NOMO-1 treated with dmso at 0.1 percent for 144 hours (cell line): ENCODE measurements at regions not wholly inside any gene's neighbourhood (a gene's known extent, or its start where the extent isn't known, plus 50 kb on each side); places are given as distances from the start of the nearest gene placed in this dataset.
"Not testable (repeated sequence)": the region's sequence is repeated elsewhere in the genome, so short reads cannot be mapped to it uniquely, and the experiment has no call there.

Source experiments
- DNase-seq: peaks from one replicate; lab custom pipeline; 2025; ENCODE audit not compliant: unreplicated experiment; lab: John Stamatoyannopoulos, UW

DNA sequence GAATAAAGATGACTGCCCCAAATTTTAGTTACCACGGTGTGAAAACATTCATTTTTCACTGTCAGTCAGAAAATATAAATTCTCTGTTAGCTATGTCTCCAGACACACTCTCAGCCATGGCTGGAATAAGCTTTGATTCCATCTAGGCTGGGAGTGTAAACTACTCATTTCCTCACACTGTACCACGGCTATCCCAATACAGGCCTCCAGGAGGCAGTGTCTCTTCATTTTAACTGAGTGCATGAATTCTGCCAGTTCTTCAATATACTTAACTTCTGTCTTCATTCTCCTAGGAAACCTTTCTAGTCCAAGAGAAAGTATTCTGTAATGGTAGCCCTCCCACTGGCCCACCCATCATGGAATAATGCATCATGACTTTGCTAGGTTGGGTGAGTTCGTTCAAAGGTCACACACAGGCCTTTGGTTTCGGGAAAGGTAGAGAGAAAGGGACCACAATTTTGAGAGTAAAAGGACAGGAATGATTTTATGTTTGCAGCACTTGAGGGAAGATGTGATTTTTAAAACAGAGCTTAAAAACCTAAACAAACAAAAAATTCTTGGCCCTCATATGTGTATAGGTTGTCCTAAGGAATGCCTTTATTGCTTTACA is 381.1 kb downstream of the SEC23A start:
- no peak for DNase-seq

DNA sequence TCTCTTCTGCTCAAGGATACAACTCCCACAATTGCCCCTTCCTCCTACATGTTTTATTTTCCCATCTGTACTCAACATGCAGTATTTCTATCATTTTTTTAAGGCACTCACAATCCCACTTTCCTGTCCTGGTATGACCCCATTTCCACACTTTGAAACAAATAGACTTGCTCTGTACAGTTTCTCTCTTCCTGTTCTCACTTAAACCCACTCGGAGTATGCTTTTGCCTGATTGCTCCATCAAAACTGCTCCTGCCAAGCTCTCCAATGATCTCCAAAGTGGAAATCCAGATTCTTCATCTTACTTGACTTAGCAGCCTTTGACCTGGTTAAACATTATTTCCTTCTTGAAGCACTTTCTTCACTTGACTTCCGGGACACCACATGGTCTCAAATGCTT is 384.5 kb downstream of the SEC23A start:
- DNase-seq: no peak

DNA sequence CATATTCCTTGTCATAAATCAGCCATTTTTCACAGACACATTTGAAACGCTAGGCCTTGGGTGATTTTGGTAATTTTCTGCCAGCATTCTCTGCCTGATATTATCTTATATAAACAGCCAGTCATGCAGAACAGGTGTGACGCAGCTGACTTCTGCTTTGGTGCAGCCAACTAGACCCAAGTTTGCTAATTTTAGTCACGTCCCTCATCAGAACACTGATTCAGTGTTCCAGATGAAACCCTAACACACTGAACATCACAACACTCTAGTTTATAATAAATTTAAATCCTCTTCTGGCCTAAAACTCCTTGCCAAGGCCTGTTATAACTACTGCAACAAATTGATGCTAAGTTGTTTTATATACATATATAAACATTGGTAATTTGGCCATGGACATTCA is 386.1 kb downstream of the SEC23A start:
- no peak for DNase-seq

DNA sequence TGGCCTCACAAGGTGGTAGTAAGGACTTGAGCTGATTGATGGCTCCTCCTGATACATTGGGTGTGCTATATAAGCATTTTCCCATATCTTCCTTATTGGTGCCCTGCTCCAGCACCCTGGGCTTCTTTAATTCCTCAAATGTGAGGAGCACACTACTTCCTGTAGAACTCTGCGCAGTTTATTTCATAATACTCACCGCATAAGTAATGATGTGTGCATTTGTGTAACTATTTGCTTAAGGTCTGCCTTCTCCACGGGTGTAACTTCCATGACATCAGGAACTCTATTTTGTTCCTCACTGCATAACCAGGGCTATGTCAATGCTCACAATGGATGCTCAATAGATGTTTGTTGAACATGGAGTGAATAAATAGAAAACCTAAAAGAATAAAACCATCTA is 392.2 kb downstream of the SEC23A start:
- DNase-seq: no peak

DNA sequence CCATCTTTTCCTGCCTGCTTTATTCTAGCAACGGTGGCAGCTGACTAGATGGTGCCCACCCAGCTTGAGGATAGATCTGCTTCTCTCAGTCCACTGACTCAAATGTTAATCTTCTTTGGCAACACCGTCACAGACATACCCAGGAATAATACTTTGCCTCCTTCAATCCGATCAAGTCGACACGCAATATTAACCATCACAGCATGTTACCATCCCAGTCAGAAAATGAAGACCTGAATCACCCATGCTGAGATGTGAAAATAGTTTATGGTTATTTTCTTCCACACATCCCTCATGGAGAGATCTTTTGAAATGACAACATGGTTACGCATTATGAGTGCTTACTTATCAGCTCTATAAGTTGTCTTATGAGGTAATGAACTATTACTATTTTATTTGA is 392.8 kb downstream of the SEC23A start:
- no peak for DNase-seq

DNA sequence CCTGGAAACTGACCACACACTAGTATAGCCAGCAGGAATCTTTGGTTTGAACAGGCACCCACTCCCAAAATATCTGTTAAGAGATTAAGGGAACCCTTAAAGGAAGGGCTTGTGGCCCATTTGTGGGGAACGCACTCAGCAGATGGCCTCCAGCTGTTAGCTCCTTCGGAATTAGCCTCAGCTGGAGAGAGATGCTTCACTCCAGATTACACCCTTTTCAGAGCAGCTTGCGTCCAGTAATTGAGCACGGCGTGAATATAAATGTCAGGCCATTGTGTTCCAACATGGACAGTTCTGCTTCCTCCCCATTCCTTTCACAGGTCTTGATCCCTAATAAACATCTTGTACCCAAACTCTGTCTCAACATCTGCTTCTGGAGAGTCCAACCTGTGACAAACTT is 397.8 kb downstream of the SEC23A start:
- no peak for DNase-seq

DNA sequence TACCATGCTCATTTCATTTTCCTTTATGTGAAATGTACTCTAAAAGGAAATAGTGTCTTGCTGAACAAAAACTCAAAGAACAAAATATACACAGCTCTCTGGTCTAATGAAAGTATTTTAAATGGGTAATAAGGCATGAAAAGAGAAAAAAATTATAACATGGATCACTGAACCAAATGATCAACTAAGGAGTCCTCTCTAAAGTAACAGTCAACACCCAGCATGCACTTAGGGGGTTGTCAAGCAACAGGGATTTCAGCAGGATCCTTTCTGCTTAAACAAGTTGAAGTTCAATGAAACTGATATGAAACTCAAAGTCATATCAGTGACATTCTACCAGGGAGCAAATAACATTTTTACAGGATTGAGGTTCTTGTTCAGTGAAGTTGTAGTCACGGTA is 398.8 kb downstream of the SEC23A start:
- no peak for DNase-seq

DNA sequence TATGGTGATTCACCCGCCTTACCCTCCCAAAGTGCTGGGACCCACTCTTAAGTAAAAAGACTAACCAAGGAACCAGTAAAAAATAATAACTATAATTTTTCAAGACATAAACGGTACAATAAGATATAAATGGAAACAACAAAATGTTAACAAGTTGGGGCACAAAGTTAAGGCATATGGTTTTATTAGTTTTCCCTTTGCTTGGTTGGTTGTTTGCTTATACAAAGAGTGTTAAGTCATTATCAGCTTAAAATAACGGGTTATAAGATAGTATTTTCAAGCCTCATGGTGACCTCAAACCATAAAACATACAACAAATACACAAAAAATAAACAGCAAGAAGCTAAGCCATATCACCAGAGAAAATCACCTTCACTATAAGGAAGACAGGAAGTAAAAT is 406.1 kb downstream of the SEC23A start:
- no peak for DNase-seq

DNA sequence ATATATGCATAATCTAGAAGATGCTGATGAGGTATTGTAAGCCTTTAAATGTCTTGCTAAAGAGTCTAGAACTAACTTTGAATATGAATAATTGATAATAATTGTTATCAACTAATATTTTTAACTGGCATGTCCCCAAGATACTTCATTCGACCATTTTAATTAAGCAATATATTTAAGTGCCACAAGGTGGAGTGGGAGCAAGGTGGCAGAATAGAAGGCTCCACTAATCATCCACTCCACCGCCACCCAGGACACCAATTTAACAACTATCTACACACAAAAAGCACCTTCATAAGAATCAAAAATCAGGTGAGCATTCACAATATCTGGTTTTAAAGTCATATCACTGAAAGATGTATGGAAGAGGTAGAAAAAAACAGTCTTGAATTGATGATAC is 409.6 kb downstream of the SEC23A start:
- no peak for DNase-seq

DNA sequence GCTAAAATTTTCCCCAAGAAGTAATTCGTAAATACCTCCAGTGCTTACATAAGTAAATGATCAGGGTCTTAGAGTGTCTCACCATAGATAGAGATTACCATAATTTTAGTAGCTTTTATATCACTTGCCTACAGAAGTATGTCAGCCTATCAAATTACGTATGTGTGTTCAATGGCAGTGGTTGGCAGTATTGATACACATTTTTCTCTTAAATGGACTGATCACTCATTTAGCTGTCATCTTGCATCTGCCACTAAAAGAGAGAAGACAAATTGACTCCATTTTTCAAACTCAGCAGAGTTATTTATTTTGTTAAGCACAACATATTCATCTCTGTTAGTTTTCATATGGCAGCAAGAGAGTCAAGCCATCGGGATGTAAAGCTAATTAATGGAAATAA is 413.1 kb upstream of the CLEC14A start:
- no peak for DNase-seq

DNA sequence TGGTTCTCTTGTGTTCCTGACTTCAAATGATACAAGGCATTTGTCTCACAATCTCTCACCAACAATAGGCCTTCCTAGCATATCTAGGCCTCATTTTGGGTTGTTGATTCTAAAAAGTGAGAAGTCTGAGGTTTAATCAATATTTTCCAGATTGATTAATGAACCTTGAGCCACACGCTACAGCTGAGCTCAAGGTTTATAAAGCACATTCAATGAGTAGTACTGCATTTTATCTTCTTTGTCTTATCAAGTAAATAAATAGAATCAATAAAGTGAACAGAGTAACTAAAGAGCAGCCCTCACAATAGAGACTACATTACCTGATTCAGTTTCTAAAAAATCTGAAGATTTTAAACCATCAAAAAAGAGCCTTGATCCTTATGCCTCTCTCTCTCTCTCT is 407.5 kb upstream of the CLEC14A start:
- DNase-seq: no peak

DNA sequence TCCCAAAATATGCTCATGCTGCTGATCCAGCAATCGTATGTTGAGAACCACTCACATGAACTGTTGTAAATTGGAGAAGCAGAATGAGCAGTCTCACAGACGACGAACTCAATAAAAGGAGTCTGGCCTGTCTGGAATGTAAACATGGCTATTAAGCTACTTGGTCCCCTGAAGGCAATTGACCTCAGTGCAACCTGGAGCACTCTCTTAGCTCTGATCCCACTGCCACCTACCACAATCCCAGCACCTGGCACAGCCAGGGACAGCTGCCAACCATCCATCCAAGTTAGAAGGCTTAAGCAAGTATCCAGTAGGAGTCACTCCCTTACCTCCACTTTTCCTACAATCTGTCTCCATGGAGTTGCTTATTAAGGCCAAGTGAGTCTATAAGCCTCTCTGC is 406.9 kb upstream of the CLEC14A start:
- no peak for DNase-seq

DNA sequence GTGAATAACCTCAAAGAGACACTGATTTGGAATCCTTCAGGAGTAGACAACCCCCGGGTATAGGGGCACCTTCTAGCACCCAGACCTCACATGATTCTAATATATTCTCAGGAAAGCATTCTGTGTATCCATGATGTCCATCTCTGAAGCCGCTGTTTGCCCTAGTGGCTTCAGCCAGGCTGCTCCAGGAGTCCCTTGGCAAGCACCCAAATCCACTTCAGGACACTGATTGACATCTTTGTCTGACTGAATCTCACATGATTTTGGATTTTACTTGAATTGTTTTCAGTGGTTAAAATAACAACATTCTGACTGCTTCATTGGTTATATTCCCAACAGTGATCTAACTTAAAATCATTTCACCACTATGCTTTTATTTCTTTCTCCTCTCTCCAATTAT is 390.5 kb upstream of the CLEC14A start:
- no peak for DNase-seq

DNA sequence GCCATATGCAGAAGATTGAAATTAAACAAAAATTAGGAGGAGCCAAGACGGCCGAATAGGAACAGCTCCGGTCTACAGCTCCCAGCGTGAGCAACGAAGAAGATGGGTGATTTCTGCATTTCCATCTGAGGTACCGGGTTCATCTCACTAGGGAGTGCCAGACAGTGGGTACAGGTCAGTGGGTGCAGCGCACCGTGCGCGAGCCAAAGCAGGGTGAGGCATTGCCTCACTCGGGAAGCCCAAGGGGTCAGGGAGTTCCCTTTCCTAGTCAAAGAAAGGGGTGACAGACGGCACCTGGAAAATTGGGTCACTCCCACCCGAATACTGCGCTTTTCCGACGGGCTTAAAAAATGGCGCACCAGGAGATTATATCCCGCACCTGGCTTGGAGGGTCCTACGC is 379.0 kb upstream of the CLEC14A start:
- not testable (repeated sequence) for DNase-seq

DNA sequence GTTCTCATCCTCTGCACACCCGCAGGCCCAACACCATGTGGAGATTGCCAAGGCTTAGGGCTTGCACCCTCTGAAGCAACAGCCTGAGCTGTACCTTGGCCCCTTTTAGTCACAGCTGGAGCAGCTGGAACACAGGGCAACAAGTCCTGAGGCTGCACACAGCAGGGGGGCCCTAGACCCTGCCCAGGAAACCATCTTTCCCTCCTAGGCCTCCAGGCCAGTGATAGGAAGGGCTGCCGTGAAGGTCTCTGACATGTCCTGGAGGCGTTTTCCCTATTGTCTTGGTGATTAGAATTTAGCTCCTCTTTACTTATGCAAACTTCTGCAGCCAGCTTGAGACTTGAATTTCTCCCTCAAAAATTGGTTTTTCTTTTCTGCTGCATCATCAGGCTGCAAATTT is 373.5 kb upstream of the CLEC14A start:
- no peak for DNase-seq

DNA sequence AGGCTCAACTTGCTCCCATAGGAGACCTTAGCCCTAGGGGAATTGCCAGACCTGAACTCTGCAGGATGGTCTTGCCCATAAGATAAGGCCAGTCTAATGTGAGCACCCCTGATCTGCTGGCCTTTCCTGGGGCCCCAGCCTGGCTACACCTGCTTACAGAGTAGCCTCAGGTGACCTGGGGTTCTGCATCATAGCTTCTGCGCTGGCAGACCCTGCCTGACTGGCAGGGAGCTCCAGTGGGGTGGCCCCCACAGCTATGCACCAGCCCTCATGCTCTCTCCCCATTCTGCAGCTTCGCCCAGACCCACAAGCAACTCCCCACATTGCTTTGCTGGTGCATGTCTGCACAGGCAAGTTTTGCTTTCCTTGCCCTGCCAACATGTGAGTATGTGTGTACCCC is 371.3 kb upstream of the CLEC14A start:
- DNase-seq: no peak

DNA sequence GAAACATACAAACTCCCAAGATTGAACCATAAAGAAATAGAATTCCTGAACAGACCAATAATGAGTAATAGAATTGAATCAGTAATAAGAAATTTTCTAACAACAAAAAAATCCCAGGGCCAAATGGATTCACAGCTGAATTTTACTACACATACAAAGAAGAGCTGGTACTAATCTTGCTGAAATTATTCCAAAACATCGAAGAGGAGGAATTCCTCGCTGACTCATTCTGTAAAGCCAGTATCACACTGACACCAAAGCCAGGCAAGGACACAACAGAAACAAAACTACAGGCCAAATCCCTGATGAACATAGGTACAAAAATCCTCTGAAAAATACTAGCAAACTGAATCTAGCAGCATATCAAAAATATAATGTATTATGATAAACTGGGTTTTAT is 367.8 kb upstream of the CLEC14A start:
- DNase-seq: no peak

DNA sequence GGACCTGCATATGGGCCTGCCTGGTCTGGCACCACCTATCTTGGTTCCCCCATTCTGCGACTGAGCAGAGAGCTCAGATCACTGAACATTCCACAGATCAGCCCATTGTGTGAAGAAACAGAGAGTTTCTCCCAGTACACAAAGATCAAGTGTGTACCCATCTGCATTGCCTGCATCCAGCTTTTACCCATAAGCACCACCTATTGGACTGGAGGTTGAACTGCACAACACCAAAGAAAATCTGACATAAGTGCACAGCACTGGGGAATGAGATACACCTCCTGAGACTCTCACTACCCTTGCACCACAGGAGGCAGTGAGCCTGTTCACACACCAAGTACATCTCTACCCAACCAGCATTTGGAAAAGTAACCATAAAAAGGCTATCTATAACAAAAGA is 362.6 kb upstream of the CLEC14A start:
- no peak for DNase-seq

DNA sequence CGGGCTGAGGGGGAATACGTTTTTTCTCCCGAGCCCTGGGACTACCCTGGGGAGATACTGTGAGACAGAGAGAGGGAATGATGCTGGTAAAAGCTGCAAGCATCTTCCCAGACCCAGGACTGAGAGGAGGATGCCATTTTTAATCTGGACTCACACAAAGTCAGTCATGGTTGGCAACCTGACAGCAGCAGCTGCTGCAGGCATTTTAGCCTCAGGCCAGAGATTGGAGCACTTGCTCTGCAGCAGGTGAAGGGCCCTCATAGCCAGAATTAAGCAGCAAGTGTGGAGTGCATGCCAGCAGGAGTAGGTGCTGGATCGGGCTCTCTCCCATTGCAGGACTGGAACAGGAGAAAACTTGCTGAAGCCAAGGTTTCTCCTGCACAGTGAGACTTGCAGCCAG is 361.1 kb upstream of the CLEC14A start:
- DNase-seq: no peak

DNA sequence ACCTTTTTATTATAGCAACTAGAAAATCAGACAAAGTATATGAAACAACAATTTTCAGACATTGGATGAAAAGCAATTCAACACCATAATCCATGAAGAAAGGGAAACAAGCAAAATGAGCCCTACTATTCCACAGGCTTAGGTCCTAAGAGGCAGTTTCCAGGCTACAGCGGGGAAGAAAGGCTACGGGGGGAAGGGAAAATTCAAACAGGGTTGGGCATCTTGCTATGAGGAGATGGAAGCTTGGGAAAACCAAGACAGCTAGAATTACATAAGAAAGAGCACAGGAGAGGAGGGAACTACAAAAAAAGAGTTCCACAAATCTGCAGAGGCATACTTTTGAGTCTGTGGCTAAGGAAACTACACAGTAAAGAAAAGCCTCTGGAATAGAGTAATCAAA is 356.0 kb upstream of the CLEC14A start:
- no peak for DNase-seq

DNA sequence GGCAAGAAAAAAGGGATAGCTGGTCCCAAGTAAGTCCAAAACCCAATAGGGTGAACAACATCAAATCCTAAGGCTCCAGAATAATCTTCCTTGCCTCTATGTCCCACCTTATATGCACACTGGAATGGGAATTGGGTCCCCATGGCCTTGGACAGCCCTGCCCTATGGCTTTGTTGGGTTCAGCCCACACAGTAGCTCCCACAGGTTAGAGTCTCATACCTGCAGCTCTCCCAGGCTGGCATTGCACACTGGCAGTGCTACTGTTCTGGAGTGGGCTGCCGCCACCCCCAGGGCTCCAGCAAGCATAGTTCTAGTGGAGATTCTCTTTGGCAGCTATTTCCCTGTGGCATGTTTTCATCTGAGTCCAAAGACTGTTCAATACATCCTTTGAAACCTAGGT is 352.4 kb upstream of the CLEC14A start:
- DNase-seq: no peak

DNA sequence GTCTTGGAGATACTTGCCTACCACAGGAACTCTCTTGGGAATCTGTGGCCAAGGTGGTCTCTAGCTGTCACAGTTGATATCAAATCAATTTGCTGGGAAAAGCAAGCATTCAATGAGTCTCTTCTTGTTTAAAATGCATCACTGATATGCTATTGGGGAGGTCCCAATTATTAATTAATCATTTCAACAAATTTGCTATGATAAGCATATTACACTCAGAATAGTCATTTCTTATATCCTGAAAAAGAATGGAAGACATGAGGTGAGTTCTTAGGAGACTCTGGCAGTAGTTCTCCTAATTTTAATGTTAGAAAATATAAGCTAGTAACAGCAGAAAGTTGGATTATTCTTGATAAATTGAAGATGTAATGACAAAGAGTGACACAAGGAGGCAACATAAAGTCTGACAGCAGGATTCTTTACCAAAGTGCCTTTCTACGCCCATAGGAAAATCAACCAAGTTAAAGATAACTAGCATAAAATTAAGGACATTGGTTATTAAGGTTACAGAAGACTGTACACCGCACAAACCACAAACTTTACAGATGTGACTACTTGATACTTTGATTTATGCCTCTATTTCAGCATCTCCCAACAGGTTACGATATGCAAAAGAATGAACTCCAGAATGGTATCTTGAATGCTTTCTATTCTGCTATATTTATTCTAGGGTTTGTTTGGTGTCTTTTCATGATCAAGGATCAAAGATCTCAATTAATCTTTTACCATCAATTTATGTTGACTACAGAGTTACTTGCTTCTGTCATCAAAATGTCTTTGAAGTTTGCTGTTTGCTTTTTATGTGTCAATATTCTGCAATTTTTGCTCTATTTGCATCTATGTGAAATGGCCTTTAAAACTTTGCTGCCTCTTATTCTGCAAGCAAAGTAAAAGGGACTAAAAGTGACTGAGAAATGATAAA is 349.6 kb upstream of the CLEC14A start:
- DNase-seq: no peak

DNA sequence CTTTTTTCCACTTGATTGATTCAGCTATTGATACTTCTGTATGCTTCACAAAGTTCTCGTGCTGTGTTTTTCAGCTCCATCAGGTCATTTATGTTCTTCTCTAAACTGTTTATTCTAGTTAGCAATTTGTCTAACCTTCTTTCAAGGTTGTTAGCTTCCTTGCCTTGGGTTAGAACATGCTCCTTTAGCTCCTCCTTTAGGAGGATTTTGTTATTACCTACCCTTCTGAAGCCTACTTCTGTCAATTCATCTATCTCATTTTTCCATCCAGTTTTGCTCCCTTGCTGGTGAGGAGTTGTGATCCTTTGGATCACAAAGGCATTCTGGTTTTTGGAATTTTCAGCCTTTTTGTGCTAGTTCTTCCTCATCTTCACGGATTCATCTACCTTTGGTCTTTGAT is 344.7 kb upstream of the CLEC14A start:
- DNase-seq: not testable (repeated sequence)
